ENCODE measurements at regions not wholly inside any gene's neighbourhood (a gene's known extent, or its start where the extent isn't known, plus 50 kb on each side); places are given as distances from the start of the nearest gene placed in this dataset.

DNA sequence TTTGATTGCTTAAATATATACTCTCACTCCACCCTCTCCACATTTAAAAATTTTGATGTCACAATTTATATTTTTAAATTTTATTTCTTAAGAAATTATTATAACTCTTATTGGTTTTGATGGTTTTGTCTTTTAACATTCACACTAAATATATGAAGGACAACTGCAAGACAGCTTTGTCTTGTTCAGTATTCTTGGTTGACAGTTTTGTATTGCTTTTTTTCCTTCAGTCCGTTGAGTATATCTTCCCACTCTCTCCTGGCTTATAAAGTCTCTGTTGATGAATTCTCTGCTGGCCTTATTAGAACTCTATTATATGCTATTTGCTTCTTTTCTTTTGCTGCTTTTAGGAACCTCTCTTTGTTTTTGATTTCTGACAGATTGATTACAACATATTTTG is 392.2 kb downstream of the C6orf118 start:
- TF ChIP-seq, protein P1, sequence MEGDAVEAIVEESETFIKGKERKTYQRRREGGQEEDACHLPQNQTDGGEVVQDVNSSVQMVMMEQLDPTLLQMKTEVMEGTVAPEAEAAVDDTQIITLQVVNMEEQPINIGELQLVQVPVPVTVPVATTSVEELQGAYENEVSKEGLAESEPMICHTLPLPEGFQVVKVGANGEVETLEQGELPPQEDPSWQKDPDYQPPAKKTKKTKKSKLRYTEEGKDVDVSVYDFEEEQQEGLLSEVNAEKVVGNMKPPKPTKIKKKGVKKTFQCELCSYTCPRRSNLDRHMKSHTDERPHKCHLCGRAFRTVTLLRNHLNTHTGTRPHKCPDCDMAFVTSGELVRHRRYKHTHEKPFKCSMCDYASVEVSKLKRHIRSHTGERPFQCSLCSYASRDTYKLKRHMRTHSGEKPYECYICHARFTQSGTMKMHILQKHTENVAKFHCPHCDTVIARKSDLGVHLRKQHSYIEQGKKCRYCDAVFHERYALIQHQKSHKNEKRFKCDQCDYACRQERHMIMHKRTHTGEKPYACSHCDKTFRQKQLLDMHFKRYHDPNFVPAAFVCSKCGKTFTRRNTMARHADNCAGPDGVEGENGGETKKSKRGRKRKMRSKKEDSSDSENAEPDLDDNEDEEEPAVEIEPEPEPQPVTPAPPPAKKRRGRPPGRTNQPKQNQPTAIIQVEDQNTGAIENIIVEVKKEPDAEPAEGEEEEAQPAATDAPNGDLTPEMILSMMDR (IDR thresholded peaks at IDR 0.05; ENCODE audit: low read length): no peak
- no peak for TF ChIP-seq EZH2phosphoT487 (IDR thresholded peaks at IDR 0.05; ENCODE audit: low read length)

Measured in MM.1S (cell line).